ENCODE measurements at regions not wholly inside any gene's neighbourhood (a gene's known extent, or its start where the extent isn't known, plus 50 kb on each side); places are given as distances from the start of the nearest gene placed in this dataset.
"Not testable (repeated sequence)": the region's sequence is repeated elsewhere in the genome, so short reads cannot be mapped to it uniquely, and the experiment has no call there.

DNA sequence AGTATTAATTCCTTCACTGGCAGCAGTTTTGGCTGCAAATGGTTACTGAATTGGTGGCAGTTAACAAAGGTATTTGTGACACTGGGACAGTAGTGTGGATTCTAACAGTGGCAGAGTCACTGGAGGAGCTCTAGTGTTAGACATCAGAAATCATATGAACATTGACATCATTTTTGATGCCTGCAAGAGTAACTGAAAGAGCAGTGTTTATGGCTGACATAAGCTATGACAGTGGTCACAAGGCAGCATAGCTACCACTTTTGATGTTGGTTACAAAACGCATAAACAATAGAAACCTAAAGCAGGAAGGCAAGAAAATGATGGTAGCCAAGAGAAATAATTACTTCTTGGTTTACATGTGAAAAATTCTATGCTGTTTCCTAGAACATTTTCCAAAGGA is 326.7 kb upstream of the MAN1A1 start:
- intact Hi-C loops (cut with micrococcal nuclease) = no loop called here

DNA sequence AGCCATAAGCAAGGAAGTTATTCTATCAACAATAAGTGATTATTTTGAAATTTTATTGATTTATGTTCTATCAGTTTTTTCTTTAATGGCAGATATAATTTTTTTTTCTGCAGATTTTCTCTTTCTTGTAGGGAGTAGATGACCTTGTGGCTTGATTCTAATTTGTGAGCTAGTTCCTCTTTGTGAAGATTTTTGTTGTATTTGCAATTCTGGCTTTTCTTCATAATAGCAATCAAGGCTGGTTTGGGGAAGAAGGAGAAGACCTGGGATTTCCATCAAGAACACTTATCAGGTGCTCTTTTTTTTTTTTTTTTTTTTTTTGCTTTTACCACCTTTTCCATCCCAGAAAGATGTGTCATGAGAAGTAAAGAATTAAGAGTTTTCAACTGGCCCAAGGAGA is 324.2 kb upstream of the MAN1A1 start:
- intact Hi-C loops (cut with micrococcal nuclease) = no loop called here

DNA sequence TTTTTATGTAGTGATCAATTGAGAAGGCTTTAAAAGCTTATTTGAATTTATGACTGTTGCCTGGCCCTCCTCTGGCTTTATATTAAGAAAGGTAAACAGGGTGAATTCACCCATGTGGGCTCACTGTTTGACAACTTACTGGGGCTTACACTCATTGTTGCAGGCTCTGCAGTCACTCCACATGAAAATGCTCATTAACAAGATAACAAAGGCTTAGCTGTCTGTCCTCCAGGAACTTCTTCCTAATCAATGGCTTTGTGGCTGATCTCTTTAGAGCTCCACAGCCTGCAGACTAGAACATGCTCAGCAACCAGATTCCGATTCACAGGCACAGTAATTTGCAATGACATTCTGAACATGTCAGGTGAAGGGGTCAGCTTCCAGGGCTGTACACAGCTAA is 323.2 kb upstream of the MAN1A1 start:
- intact Hi-C loops (cut with micrococcal nuclease) = no loop called here

DNA sequence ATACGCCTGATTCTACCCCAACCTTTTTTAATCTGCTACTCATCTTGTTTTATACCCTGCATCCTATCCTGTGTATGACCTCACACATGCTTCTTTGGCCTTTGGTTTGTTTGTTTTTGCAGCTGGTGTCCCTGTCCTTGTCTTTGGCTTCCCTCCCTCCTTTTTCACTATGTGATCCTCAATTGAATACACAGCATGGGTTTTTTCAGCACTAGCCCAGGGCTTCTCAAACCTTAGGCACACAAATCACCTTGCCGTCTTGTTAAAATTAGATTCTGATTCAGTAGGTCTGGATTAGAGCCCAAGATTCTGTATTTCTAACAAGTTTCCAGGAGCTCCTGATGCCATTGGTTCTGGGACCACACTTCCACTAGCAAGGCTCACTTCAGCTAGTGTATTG is 321.5 kb upstream of the MAN1A1 start:
- intact Hi-C loops (cut with micrococcal nuclease) = no loop called here

DNA sequence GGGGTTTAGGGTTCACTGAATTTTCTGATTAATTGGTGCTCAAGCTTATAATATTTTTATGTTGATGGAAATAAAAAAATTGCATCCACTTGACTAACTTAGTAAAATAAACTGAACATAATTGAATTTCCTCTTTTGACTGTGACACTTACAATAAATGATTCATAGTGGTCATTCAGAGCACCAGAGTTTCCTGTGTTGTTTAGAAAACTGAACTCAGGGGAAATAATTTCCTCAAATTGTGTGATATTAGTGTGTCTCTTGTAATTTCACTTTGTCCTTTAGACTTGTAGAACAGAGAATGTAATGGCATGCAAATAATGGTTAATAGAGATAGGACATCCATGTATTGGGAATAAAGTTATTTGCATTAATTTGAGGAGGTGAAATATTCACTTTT is 319.7 kb upstream of the MAN1A1 start:
- intact Hi-C loops (cut with micrococcal nuclease) = no loop called here

DNA sequence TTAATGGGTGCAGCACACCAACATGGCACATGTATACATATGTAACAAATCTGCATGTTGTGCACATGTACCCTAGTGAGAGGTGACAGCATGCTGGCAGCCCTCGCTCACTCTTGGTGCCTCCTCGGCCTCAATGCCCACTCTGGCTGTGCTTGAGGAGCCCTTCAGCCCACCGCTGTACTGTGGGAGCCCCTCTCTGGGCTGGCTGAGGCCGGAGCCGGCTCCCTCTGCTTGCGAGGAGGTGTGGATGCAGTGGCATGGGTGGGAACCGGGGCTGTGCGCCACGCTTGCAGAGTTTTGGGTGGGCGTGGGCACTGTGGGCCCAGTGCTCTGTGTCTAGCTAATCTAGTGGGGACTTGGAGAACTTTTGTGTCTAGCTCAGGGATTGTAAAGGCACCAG is 315.9 kb upstream of the MAN1A1 start:
- intact Hi-C loops (cut with micrococcal nuclease) = not testable (repeated sequence)

DNA sequence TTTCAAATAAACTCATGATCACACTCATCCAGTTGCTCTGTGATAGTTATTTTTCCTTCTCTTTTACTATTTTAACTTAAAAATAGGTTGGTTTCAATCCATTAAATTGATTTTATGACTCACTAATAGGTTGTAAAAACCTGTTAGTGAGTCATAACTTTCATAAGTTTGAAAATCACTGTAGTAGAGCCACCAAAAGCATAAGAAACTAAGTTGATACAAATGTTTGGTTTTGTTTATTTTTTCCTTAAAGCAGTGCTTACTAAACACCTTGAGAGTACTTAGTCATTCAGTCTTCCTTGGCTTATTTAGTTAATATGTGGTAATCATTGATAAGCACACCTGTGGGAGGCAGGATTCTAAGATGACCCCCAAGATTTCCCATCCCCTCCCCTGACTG is 312.1 kb upstream of the MAN1A1 start:
- intact Hi-C loops (cut with micrococcal nuclease) = no loop called here

DNA sequence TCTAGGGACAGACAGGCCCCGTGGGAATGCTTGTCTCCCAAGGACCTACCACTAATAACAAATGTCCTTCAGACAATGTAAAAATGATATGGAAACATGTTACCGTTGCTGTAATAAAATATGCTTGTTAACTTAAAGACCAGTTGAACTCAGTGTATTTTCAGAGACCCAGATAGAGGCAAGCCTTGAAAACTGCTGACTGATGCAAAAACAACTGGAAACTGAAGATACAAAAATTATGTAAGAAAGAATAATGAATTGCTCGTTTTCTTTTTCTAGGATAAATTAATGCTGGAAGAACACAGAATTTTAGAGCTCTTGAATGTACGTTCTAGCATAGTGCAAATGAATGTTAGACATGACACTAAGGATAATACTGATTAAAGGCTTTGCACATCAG is 311.5 kb upstream of the MAN1A1 start:
- intact Hi-C loops (cut with micrococcal nuclease) = no loop called here

DNA sequence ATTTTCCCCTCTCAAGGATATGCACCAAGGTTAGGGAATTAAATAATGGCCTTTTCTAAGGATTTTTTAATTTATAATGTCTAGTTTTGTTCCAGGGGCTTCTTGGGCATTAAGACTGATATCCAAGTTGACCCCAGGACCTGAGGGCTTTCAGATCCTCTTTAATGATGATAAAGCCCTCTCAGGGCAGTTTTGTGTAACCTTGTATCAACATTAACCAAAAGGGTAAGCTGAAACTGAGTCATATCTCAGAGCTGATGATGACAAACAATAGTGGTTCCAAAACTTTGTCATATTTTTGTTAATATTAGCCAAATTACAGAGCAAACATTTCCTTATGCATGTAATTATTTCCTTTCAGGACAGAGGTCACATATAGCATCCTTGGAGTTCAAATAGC is 309.4 kb upstream of the MAN1A1 start:
- intact Hi-C loops (cut with micrococcal nuclease) = no loop called here

DNA sequence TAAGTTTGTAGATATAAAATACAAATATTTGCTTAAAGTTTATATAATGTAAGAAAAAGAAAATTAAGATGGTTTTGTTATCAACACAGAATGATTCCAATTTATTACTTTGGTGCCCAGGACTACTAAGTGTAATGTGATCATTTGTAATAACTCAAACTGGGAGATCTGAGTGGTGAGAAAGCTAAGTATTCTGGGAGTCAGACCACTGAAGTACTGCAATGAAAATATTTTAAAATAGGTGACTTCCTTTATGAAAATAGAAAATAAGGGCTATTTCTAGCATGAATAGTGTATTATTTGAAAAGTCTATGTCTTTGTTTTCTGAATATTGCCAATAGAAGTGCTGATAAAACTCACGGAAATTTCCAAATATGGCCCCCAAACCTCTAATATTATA is 305.6 kb upstream of the MAN1A1 start:
- intact Hi-C loops (cut with micrococcal nuclease) = no loop called here

DNA sequence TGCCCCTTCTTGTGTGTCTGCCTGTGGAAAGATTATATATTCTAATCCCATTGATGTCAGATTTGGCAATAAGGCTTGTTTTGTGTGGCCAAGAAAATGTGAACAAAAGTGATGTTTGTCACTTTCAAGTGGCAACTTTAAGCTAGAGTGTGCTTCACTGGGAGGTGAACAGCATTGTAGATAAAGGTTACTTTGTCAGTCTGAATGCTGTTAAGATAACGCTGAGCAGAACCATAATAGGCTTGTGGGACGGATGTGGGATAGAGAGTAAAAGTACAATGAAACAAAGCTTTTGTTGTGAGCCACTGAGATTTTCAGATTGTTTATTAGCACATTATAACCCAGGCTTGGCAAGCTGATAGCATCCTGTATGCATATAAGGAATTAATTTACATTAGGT is 303.8 kb upstream of the MAN1A1 start:
- intact Hi-C loops (cut with micrococcal nuclease) = no loop called here

DNA sequence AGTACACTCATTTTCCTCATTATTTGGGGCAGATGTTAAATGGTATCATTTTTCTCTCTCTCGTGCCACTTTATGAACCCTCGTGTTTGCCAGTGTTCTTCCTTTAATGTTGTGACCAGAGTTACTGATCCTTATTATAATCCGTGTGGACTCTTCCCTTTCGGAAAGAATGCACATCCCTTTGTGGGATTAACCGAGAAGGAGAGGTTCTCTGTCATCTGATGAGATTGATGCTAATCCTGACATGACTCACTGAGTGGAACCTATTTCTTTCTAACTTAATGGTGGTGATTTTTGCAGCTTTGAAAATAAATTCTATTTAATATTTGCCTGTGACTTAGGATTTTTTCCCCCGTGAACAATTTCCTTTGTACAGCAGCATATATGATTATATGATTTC is 300.0 kb upstream of the MAN1A1 start:
- intact Hi-C loops (cut with micrococcal nuclease) = loop anchor here (10.0 kb wide), 1 partner anchor 295 kb away; no protein-coding TSS in a partner anchor

DNA sequence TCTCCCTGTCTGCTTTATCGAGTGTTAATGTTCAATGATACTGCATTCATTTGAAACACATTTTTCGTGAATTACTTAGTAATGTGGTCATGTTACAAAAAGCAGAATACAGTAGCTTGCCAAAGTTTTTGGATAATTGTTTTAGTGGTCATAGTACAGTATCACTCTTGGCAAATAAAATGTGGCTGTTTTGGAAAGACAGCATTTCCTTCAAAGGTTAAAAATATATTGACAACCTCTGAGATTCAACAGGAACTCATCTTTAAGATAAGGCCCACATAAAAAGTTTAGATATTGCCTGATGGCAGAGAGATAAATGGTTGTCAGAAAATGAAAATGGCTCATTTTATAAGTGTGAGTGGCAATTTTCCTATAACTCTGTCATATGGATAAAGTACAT is 297.7 kb upstream of the MAN1A1 start:
- intact Hi-C loops (cut with micrococcal nuclease) = loop anchor here (10.0 kb wide), 1 partner anchor 293 kb away; no protein-coding TSS in a partner anchor

DNA sequence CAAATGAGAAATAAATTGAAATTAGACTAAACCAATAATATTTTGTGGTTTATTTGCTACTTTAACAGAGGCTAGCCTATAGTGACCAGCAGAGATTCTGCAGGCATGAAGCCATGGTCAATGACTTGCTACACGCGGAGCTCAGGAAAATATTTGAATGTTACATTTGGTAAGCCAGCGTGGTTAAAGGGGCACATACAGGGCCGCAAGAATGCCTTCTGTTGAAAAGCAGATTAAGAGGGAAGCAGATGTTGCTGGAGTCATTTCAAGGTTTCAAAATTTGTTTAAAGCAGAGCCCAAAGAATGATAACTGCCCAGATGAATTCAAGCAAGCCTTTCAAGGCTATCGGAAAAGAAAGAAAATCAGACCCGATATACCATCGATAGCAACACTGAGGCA is 294.3 kb upstream of the MAN1A1 start:
- intact Hi-C loops (cut with micrococcal nuclease) = loop anchor here (10.0 kb wide), 1 partner anchor 289 kb away; no protein-coding TSS in a partner anchor

DNA sequence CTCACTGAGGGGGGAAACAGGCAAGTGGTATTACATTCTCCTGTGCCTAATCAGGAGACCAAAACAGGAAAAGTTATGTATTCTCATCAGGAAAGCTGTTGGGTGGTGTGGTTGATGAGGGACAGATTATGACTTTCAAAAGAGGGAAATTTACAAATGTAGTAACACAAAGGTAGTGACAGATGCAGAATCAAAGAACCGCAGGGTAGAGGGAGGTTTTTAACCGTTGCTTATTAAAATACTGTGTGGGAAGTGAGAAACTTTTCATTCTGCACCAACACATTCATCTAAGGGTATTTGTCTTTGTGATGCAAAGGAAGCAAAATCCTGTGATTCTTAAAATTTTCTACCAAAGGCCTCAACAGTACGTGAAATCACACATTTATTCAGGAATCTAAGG is 288.2 kb upstream of the MAN1A1 start:
- intact Hi-C loops (cut with micrococcal nuclease) = no loop called here

DNA sequence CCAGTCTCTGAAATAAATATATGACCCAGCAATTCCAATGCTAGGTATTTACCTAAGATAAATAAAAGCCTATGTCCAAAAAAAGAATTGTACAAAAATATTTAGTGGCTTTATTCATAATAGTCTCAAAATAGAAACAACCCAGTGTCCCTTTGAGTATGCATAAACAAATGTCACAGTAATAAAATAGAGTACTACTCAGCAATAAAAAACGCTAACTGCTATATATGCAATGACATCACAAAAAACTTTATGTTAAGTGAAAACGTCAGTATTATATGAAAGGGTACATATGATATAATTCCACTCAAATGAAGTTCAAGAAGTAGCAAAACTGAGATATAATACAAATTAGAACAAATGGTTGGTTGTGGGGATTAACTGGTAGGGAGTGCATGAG is 286.5 kb upstream of the MAN1A1 start:
- intact Hi-C loops (cut with micrococcal nuclease) = no loop called here

DNA sequence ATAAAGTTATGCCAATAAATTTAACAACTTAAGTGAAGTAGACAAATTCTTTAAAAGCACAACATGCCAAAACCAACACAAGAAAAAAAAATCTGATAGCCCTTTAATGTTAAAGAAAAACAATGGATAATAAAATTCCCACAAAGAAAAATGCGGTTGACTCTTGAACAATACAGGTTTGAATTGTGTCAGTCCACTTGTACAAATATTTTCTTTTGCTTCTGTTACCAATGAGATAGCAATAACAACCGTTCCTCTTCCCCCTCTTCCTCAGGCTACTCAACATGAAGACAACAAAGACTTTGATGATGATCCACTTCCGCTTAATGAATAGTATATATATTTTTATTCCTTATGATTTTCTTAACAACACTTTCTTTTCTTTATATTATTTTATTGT is 283.9 kb upstream of the MAN1A1 start:
- intact Hi-C loops (cut with micrococcal nuclease) = no loop called here

DNA sequence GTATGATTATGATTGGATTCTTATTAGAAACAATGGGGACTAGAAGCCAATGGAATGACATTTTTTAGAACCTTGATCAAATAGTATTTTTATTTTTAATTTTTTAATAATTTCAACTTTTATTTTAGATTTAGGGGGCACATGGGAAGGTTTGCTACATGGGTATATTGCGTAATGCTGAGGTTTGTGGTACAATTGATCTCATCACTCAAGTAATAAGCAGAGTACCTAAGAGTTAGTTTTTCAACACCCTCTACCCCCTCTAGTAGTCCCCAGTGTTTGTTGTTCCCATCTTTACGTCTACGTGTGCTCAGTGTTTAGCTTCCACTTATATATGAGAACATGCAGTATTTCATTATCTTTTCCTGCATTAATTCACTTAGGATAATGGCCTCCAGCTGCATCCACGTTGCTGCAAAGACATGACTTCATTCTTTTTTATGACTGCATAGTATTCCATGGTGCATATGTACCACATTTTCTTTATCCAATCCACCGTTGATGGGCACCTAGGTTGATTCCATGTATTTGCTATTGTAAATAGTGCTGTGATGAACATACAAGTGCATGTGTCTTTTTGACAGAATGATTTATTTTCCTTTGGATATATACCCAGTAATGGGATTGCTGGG is 281.1 kb upstream of the MAN1A1 start:
- intact Hi-C loops (cut with micrococcal nuclease) = no loop called here

DNA sequence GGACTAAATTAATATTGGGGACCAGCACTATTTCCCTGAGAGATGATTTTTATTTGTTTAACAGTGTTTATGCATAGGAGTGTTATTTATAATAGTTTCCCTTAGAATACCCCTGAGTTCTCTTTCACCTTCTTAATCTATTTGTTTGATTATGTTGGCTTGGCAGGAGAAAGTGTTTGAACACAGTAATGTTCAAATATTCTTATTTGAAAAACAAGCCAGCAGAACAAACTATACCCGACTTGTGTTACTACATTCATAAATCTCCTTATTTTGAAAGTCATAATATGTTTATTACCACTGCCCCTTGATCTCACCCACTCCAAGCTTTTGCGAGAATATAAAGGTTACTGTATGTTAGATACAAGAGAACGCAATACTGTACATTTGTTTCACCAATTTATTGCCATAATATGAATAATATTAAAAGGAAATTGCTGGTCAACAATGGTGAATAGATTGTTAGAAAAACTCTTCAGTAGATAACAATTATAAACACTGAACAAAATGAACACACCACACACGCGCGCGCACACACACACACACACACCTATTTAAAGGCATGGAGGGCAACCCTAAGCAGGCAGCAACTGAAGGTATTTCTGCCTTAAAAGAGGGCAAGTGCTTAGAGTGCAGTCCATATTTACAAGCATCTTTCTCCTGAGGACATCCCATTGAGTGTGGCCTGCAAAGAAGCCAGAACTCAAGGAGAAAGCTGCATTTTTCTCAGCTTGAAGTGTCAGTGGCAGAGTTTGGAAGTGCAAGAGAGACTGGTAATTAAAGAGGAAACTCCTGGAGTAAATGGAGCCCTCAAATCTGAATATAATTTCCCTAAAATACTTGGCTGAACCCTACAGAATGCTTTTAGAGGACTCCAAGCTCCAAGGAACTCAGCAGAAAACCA is 279.4 kb upstream of the MAN1A1 start:
- intact Hi-C loops (cut with micrococcal nuclease) = no loop called here

DNA sequence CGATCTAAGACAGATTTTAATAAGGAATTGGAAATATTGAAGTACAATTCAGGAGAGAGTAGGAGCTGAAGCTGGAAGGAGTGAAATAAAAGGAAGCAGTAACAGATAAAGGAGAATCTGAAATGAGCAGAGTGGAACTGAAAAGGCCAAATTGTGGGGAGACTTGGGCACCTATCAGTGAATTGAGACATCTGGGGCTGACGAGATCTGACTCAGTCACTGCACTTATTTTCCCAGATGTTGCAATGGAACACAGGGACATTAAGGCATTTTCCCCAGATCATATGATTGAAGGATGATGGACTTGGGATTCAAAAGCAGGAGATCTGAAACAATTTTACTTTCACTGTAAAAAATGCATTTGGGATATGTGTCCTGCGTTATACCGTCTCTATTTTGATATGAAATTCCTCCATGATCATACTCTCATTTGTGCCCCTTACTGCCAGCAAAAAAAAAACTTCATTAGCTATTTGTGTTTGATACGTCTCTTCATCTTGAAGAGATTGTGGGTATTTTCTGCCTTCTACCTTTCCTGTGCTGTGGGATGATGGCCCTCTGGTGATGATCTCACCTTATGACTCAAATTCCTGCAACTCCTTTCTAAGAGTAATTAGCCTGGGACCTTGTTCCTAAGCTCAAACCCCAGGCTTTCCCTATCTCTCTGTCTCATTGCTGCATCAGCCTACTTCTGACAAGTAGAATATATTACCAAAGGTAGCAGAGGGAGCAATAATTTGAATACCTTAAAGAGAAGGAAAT is 278.5 kb upstream of the MAN1A1 start:
- intact Hi-C loops (cut with micrococcal nuclease) = no loop called here

DNA sequence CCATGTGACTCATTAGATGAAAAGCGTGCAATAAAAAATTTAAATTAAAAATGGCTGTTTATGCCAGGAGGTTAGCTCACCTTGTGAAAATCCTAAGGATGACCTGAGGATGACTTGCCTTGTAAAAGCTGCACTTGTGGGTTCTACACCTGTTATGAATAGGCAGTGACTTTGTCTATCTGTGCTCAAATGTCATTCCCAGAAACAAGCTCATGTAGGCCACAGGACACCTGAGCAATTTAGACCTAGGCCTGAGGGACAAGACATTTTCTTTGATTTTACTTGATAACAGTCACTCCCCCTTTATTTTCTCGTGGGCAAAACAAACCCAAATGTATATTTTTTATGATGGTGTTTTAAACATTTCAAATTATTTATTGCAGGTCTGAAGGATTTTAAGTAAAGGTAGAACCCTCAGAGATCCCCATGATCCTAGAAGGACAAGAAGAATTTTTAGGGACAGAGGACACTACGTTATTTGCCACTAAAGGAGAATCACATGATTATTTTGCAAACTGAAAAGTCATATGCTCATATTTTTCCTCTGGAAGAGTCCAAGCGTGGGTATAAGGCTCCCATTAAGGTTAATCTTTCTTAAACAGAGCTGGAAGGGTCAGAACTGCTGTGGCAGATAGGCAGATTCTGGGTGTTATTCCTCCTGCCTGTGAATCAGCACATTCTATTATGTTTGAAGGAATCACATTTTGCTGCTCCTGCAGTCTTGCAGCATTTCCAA is 277.5 kb upstream of the MAN1A1 start:
- intact Hi-C loops (cut with micrococcal nuclease) = no loop called here
